GM23248 (cell line): ENCODE measurements at regions not wholly inside any gene's neighbourhood (a gene's known extent, or its start where the extent isn't known, plus 50 kb on each side); places are given as distances from the start of the nearest gene placed in this dataset.

Experiments
- DNase-seq: peaks from one replicate; pipeline ENCODE4 v3.0.0-alpha.2; 2015
- H2AFZ ChIP-seq: fragments of 200-600 bp; sonication (generic); 2 replicates; pipeline ENCODE4 v1.6.1; 2016; ENCODE audit warnings: antibody characterized with exemption
- H3F3A ChIP-seq: fragments of 200-600 bp; sonication (generic); 2 replicates; pipeline ENCODE4 v1.6.1; 2016; ENCODE audit warnings: mild to moderate bottlenecking, antibody characterized with exemption, mixed run types; ENCODE audit not compliant: insufficient read depth
- H3K27ac ChIP-seq: fragments of 200-600 bp; sonication (generic); 2 replicates; pipeline ENCODE4 v1.5.1; 2016; ENCODE audit warnings: mild to moderate bottlenecking
- H3K27me3 ChIP-seq: fragments of 200-600 bp; sonication (generic); replicated peaks from 2 replicates; pipeline ENCODE4 v1.6.1; 2016; ENCODE audit warnings: mild to moderate bottlenecking; ENCODE audit not compliant: insufficient read depth
- H3K36me3 ChIP-seq: fragments of 200-600 bp; sonication (generic); 2 replicates; pipeline ENCODE4 v1.6.1; 2016; ENCODE audit warnings: low read depth, mild to moderate bottlenecking
- H3K4me1 ChIP-seq: fragments of 200-600 bp; sonication (generic); 2 replicates; pipeline ENCODE4 v1.6.1; 2016; ENCODE audit warnings: mild to moderate bottlenecking; ENCODE audit not compliant: insufficient read depth
- H3K4me2 ChIP-seq: fragments of 200-600 bp; sonication (generic); one replicate; pipeline ENCODE4 v1.6.1; 2016; ENCODE audit warnings: mild to moderate bottlenecking; ENCODE audit not compliant: unreplicated experiment
- H3K4me3 ChIP-seq: fragments of 200-600 bp; sonication (generic); 2 replicates; pipeline ENCODE4 v1.5.1; 2016; ENCODE audit warnings: mild to moderate bottlenecking
- H3K79me2 ChIP-seq: fragments of 200-600 bp; sonication (generic); 2 replicates; pipeline ENCODE4 v1.6.1; 2016; ENCODE audit warnings: mild to moderate bottlenecking; ENCODE audit not compliant: insufficient read depth
- H3K9ac ChIP-seq: fragments of 200-600 bp; sonication (generic); 2 replicates; pipeline ENCODE4 v1.6.1; 2016; ENCODE audit warnings: mild to moderate bottlenecking
- H3K9me2 ChIP-seq: fragments of 200-600 bp; sonication (generic); 2 replicates; pipeline ENCODE4 v1.6.1; 2016; ENCODE audit warnings: mixed run types, mild to moderate bottlenecking, moderate library complexity; ENCODE audit not compliant: insufficient read depth
- H3K9me3 ChIP-seq: fragments of 200-600 bp; sonication (generic); one replicate; pipeline ENCODE4 v1.6.1; 2017; ENCODE audit warnings: low read depth
- H4K20me1 ChIP-seq: fragments of 200-600 bp; sonication (generic); 2 replicates; pipeline ENCODE4 v1.6.0; 2016; ENCODE audit not compliant: insufficient read depth
- EZH2 ChIP-seq: fragments of 200-600 bp; sonication (generic); IDR thresholded peaks from 2 replicates; pipeline ENCODE4 v1.6.1; 2018; ENCODE audit warnings: antibody characterized with exemption, mild to moderate bottlenecking; ENCODE audit not compliant: insufficient read depth, poor library complexity, severe bottlenecking
- EZH2phosphoT487 ChIP-seq: fragments of 200-600 bp; sonication (generic); IDR thresholded peaks from 2 replicates; pipeline ENCODE4 v1.6.1; 2018; ENCODE audit warnings: antibody characterized with exemption, moderate library complexity, mild to moderate bottlenecking, low read depth; ENCODE audit not compliant: insufficient read depth
- whole genome bisulfite sequencing, 2 experiments: methylation state at CpG; one replicate each; pipeline ENCODE4 v1.1.6; 2015 to 2017; ENCODE audit warnings: low lambda C conversion rate in 2 of 2, low coverage in 1 of 2; ENCODE audit errors: missing lambda C conversion rate in 2 of 2; 5-methylcytosine and 5-hydroxymethylcytosine counted together
- in situ Hi-C: fragments of 300-500 bp; cut with MboI; formaldehyde crosslinking; loops from 2 replicates; pipeline ENCODE4 v1.15.0; 2020

DNA sequence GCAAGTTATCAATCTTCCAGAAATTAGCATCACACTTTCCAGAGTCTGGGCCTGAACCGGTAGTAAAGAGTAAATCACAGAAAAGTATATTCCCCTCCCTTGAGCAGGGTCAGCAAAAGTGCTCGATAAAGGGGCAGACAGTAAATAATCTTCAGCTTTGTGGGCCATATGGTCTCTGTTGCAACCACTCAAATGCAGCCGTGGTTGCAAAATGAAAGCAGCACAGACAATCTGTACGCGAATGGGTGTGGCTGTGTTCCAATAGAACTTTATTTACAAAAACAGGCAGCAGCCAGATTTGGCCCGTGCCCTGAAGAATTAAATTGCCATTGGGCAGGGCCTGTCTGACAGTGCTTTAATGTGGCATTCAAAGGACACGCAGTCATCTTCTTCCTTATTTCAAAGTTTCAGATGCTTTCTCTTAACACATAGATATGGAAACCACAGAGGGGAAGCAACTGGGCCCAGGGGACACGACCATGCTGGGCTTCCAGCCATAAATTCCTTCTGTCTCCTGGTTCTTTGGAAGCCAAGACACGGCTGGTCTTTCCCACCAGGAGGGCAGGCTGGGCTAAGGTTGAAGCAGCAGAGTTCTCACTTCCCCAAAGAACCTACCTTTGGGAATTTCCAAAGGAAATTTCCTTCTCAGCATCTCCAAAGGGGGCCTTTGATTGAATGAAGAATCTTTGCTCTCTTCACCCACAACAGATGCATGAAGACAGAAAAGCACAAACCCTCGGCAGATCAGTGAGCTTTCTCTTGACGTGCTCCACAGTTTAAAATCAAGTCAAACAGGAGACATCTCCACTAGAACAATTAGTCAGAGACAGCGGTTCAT, 489.8 kb upstream of the PROK2 start:
- Histone ChIP-seq H2AFZ (peak overlapping the region; percentile 56; the same call in 1 of the 2 replicates), H3K27ac (peak overlapping the region; percentile 26), H3K4me2 (peak overlapping the region; percentile 72), H3K9me2 (no peaks in the 10 kb centered on the region), H3F3A (peaks cover 24% of the 10 kb centered on the region), H3K36me3 (no peaks in the 10 kb centered on the region), H3K9me3 (no peaks in the 10 kb centered on the region), H4K20me1 (no peaks in the 10 kb centered on the region), H3K4me1 (peaks cover 30% of the 10 kb centered on the region), H3K27me3 (no peaks in the 10 kb centered on the region), H3K4me3 (peak overlapping the region; percentile 42), H3K9ac (peak overlapping the region; percentile 48), H3K79me2 (no peaks in the 10 kb centered on the region)
- peak; percentile 81 for DNase-seq
- WGBS, 2 experiments = 18 to 20% methylated on average over 12 of the region's 12 CpGs
- in situ Hi-C loops = loop anchor here (25.0 kb wide), 1 partner anchor 562 kb away; no protein-coding TSS in a partner anchor
- TF ChIP-seq EZH2 (no peak), EZH2phosphoT487 (no peak)

DNA sequence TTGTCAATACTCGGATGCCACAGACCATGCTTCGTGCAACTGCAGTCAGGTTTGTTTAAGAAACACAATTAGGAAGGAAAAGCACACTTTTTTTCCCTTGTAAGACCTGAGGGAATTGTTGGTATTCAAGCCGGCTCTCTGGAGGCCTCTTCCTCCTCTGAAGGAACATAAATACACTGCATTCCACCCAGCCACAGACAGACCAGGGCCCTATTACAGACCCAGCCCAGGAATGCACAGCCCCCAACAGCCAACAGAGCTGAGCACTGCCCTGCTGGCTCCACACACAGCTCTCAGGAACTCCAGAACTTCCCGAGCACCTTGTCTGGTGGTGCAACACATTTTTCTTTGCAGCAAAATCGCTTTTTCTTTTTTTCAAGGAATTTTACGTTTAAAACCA, 488.7 kb upstream of the PROK2 start:
- peak overlapping the region; percentile 42; the same call in 1 of the 2 replicates for H3K4me3 ChIP-seq
- peak; percentile 58 for DNase-seq

DNA sequence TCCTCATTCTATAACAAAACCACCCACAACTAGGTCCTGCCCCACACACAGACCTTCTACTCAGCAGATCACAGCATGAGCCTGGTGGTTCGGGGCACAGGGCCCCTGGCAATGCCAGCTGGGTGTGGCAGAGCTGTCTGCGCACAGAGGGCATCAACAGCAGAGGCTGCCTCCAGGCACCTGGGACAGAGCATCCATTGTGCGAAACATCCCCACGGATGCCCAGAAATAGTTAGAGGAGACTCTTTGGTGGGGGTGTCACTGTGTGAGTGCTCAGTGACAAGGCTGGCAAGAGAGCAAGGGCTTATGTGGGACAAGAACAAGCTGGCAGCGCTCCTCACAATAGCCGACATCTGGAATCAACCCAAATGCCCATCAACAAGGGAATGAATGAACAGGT, 487.4 kb upstream of the PROK2 start:
- DNase-seq = no peak
- Histone ChIP-seq H3K9me2 (no peaks in the 10 kb centered on the region), H3K36me3 (no peaks in the 10 kb centered on the region), H3F3A (peaks cover 24% of the 10 kb centered on the region), H3K9ac (no peak overlapping the region), H2AFZ (no peak overlapping the region), H3K4me3 (no peak overlapping the region), H3K27ac (no peak overlapping the region), H3K4me2 (no peak overlapping the region), H3K27me3 (no peaks in the 10 kb centered on the region), H3K9me3 (no peaks in the 10 kb centered on the region), H3K4me1 (peaks cover 35% of the 10 kb centered on the region), H4K20me1 (no peaks in the 10 kb centered on the region), H3K79me2 (no peaks in the 10 kb centered on the region)
- in situ Hi-C loops = loop anchor here (25.0 kb wide), 1 partner anchor 560 kb away; no protein-coding TSS in a partner anchor
- TF ChIP-seq EZH2 = no peak
- TF ChIP-seq EZH2phosphoT487 = no peak
- WGBS, 2 experiments = 94 to 95% methylated on average over 6 of the region's 6 CpGs

More for the DNA sequence above, 488.7 kb upstream of the PROK2 start:
- Histone ChIP-seq H3F3A (peaks cover 24% of the 10 kb centered on the region), H3K4me1 (peaks cover 35% of the 10 kb centered on the region), H3K4me2 (peak overlapping the region; percentile 72), H3K27ac (peak overlapping the region; percentile 26; the same call in 1 of the 2 replicates), H3K9me2 (no peaks in the 10 kb centered on the region), H4K20me1 (no peaks in the 10 kb centered on the region), H3K79me2 (no peaks in the 10 kb centered on the region), H3K36me3 (no peaks in the 10 kb centered on the region), H3K9ac (peak overlapping the region; percentile 48; the same call in 1 of the 2 replicates), H3K9me3 (no peaks in the 10 kb centered on the region), H2AFZ (peak overlapping the region; percentile 56; the same call in 1 of the 2 replicates), H3K27me3 (no peaks in the 10 kb centered on the region)
- TF ChIP-seq EZH2phosphoT487 = no peak
- TF ChIP-seq EZH2 = no peak
- 57 to 58% methylated on average over 6 of the region's 6 CpGs for whole genome bisulfite sequencing, 2 experiments
- in situ Hi-C loops = loop anchor here (25.0 kb wide), 1 partner anchor 561 kb away; no protein-coding TSS in a partner anchor

DNA sequence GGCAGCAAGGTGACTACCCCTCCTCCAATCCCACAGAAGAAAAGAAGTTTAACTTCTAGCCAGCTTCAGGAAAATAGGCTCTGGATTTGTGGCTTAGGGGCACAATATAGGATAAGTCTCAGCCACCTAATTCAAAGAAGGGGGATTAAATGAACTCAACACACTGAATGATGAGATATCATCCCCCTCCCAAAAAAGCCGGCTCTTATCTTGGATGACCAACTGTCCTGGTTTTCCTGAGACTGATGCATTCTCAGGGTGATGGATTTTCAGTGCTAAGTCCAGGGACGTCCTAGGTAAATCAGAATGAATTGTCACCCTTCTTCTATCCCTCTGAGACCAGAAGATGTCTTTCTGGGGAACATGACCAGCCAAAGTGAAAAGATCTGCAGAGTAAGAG, 487.0 kb upstream of the PROK2 start:
- TF ChIP-seq EZH2phosphoT487 (no peak), EZH2 (no peak)
- Histone ChIP-seq H3K4me2 (no peak overlapping the region), H3K9ac (no peak overlapping the region), H3F3A (peaks cover 24% of the 10 kb centered on the region), H3K27ac (no peak overlapping the region), H3K36me3 (no peaks in the 10 kb centered on the region), H3K4me1 (peaks cover 35% of the 10 kb centered on the region), H3K9me3 (no peaks in the 10 kb centered on the region), H3K27me3 (no peaks in the 10 kb centered on the region), H3K79me2 (no peaks in the 10 kb centered on the region), H4K20me1 (no peaks in the 10 kb centered on the region), H3K9me2 (no peaks in the 10 kb centered on the region), H3K4me3 (no peak overlapping the region), H2AFZ (no peak overlapping the region)
- DNase-seq = no peak
- WGBS, 2 experiments = 97% methylated on average over 2 of the region's 2 CpGs
- in situ Hi-C loops = loop anchor here (25.0 kb wide), 1 partner anchor 560 kb away; no protein-coding TSS in a partner anchor
